ENCODE measurements at regions not wholly inside any gene's neighbourhood (a gene's known extent, or its start where the extent isn't known, plus 50 kb on each side); places are given as distances from the start of the nearest gene placed in this dataset.

GRCh38 chr9:96183751-96184150 lies 118.2 kb downstream of the HSD17B3 start:
- no peak for DNase-seq (ENCODE audit: low spot score)

DNA sequence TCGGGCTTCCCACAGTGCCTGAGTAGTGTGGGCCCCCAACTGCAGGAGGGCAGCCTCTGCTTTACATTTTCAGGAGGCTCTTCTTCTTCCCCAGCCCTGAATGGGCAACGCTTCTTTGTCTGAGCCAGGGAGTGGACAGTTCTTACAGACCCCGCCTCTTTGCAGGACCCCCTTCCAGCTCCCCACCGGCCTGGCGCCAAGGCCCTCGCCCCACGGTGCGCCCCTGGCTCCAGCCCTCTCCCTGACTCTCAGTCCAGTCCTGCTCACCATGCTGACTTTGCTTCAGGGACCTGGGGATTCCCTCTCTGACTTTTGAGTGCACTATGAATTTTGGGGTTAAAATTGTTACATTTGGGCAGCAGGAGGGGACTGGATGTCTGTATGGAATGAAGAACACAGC lies 123.8 kb downstream of the HSD17B3 start:
- no peak for DNase-seq (ENCODE audit: low spot score)

DNA sequence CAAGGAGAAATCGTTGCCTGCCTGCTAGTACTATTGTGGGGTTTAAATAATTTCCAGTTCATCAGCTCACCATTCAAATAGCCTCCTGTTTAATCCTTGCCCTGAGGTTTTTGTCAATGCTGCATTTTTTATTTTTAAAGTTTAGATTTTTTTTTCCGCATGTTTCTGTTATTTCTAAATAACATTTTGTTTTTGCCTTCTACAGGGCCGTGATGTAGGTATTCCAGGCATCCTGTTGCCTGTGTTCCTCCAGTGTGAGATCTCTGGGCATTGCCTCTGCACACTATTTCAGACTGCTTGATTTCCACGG lies 124.3 kb downstream of the HSD17B3 start:
- DNase-seq (ENCODE audit: low spot score) = no peak

DNA sequence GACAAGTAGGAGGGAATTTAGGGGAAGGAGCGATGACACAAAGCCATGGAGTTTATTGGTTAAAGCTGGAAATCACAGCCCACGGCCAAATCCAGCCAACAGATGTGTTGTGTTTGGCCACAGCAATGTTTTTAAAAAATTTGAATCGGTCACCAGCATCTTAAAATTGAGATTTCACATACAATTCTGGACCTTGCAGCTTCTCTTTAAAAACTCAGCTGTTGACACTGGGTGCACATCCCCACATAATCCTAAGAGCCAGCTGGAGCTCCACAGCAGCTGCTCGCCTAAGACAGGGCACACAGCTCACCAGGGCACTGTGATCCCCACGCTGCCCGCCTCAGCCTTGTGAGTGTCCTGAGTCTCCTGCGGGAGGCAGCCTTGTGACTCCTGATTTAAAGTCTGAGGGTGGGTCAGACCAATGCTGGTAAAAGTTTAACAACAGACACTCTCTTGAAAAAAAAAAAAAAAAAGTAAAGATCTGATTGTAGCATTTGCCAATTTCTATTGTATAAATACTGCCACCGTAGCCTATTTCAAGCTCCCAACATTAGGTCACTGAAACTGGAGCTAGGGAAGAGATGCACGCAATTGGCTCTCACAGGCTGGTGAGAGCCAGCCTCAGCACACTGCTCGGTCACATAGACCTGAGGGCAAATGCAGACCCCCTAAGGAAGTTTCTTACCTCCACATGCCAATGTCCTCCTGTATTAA lies 124.8 kb downstream of the HSD17B3 start:
- no peak for DNase-seq (ENCODE audit: low spot score)

DNA sequence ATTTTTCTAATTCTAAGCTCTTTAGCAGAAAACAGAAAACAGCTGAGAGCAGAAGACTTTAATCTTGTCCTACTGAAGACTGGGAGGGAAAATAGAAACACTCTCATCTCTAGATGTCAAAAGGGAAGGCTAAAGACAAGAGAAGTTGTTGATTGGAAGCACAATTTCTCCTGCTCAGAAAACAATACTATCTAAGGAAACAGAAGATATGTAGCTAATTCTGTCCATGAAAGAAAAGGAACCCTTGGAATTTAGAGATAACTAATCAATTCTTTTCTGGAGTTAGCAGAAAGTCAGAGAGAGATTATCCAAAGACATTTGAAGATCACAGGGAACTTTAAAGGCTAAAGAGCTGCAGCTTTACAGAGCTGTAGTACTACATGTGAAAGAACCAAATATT lies 126.2 kb downstream of the HSD17B3 start:
- DNase-seq (ENCODE audit: low spot score) = no peak

- no peak for DNase-seq (ENCODE audit: low spot score)
Measured at GRCh38 chr9:96175001-96175400, 127.0 kb downstream of the HSD17B3 start.

- DNase-seq (ENCODE audit: low spot score) = no peak
Measured at GRCh38 chr9:96174371-96174770, 127.6 kb downstream of the HSD17B3 start.

GRCh38 chr9:96173640-96174039 lies 128.3 kb downstream of the HSD17B3 start:
- no peak for DNase-seq (ENCODE audit: low spot score)

- no peak for DNase-seq (ENCODE audit: low spot score)
Measured at GRCh38 chr9:96172797-96173196, 129.2 kb downstream of the HSD17B3 start.

GRCh38 chr9:96171728-96172127 lies 130.2 kb downstream of the HSD17B3 start:
- DNase-seq (ENCODE audit: low spot score) = no peak

DNA sequence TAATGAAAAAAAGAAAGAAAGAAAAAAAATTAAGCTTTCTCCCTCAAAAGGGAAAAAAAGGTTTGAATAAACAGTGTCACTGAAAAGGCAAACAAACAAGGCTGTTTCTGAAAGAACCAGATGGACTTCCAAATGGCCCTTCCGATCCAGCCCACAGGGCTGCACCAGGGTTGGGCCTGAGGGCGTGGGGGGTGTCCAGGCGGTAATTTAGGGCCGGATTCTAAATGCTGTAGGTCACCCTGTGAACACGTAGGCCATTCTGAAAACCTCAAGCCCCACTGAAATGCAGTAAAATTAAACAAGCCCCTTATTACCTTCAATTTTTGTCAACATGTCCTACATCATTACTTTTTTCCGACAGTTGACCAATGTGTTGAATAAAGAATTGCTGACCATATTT lies 132.1 kb downstream of the HSD17B3 start:
- no peak for DNase-seq (ENCODE audit: low spot score)

GRCh38 chr9:96169484-96169883 lies 132.5 kb downstream of the HSD17B3 start:
- DNase-seq (ENCODE audit: low spot score) = peak; percentile 93

DNA sequence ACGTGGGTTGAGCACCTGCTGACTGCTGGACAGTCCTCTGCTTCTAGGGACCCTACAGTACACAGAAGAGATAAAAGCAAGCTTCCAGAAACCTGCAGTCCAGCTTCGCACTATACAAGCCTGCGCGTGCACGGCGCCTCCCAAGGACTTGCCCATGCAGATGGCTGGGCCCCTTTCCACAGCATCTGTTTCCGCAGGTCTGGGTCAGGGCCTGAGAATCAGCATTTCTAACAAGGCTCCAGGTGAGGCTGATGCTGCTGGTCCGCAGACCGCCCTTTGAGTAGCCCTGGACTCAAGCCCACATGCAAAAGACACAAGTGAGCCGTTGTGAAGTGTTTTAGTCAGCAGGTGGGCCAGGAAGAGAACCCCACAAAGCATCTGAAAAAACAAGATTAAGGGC lies 133.1 kb downstream of the HSD17B3 start:
- DNase-seq (ENCODE audit: low spot score) = no peak

- DNase-seq (ENCODE audit: low spot score) = no peak
Measured at GRCh38 chr9:96167011-96167410, 135.0 kb downstream of the HSD17B3 start.

- no peak for DNase-seq (ENCODE audit: low spot score)
Measured at GRCh38 chr9:96164268-96164683, 137.7 kb downstream of the HSD17B3 start.

GRCh38 chr9:96163712-96164111 lies 138.3 kb downstream of the HSD17B3 start:
- no peak for DNase-seq (ENCODE audit: low spot score)

- DNase-seq (ENCODE audit: low spot score) = no peak
Measured at GRCh38 chr9:96163161-96163560, 138.8 kb downstream of the HSD17B3 start.

GRCh38 chr9:96161819-96162218 lies 140.2 kb downstream of the HSD17B3 start:
- no peak for DNase-seq (ENCODE audit: low spot score)

GRCh38 chr9:96160866-96161265 lies 141.1 kb downstream of the HSD17B3 start:
- DNase-seq (ENCODE audit: low spot score) = no peak

DNA sequence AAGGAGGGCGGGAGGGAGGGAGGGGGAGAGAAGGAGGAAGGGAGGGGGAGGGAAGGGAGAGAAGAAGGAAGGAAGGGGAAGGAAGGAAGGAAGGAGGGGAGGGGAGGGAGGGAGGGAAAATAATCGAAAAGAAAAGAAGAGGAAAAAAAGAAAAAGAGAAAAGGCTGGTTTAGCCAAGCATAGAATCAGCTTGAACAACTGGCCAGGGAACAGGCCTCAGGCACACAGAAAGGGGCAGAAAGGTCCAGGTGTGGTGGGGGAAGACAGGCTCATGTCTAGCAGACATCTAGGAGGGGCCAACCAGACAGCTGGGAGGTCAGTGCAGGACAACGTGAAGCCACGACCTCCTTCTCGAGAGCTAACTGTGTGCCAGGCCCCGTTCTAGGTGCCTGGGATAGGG lies 141.8 kb downstream of the HSD17B3 start:
- no peak for DNase-seq (ENCODE audit: low spot score)

GRCh38 chr9:96159596-96159995 lies 142.4 kb downstream of the HSD17B3 start:
- no peak for DNase-seq (ENCODE audit: low spot score)

DNA sequence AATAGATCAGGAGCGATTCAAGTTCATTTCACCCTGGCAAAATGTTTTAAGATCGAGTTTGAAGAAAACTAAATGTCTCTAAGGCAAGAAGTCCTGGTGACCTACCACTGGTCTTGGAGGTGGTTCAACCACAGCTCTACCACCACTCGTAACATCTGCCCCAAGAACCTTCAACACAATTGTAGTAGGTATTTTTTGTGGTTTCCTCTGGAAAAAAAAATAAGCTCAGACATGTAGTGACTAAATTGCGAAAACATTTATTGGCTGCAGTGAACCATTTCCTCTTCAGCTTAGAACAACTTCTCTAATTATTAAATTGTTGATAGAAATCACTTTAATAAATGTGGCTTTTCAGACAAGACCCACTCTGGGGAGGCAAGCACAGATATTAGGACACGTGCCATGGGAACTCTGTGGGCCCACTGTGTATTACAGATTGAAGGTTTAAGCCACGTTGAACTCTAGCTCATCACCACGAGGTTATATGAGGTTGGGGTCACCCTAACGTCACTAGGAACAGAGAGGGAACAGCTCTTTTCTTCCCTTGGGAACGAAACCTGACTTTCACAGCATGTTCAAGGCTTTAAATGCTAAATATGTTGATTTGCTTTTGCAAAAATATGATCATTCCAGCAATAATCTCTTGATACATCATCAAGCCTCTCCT lies 142.9 kb downstream of the HSD17B3 start:
- DNase-seq (ENCODE audit: low spot score) = no peak

- DNase-seq (ENCODE audit: low spot score) = no peak
Measured at GRCh38 chr9:96158147-96158546, 143.8 kb downstream of the HSD17B3 start.

DNA sequence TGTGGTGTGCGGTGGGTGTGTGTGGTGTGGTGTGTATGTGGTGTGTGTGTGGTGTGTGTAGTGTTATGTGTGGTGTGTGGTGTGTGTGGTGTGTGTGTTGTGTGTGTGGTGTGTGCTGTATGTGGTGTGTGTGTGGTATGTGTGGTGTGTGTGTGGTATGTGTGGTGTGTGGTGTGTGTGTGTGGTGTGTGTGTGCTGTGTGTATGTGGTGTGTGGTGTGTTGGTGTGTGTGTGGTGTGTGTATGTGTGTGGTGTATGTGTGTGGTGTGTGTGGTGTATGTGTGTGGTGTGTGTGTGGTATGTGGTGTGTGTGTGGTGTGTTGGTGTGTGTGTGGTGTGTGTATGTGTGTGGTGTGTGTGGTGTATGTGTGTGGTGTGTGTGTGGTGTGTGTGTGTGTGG lies 144.3 kb downstream of the HSD17B3 start:
- DNase-seq (ENCODE audit: low spot score) = no peak

All from ecto neural progenitor cell (in vitro differentiated cells).